CD8-positive, alpha-beta memory T cell (primary cell): ENCODE measurements at regions not wholly inside any gene's neighbourhood (a gene's known extent, or its start where the extent isn't known, plus 50 kb on each side); places are given as distances from the start of the nearest gene placed in this dataset.
"Not testable (repeated sequence)": the region's sequence is repeated elsewhere in the genome, so short reads cannot be mapped to it uniquely, and the experiment has no call there.

Experiments used
- CTCF ChIA-PET: fragments of 350-600 bp; sonication (Branson Sonifier 250); formaldehyde crosslinking; loops from one replicate; lab custom pipeline; 2021; ENCODE audit warnings: antibody characterized with exemption; lab: Charles Lee
- POLR2A ChIA-PET: fragments of 350-600 bp; sonication (Branson Sonifier 250); formaldehyde crosslinking; loops from one replicate; lab custom pipeline; 2021; ENCODE audit warnings: antibody characterized with exemption; lab: Charles Lee
- DNase-seq, 5 donors: peaks; one replicate each; pipeline versions ENCODE4 v3.0.0 to v3.0.0-alpha.2; 2020 to 2022; ENCODE audit warnings: mixed read lengths in 1 of 5
- H3K27ac ChIP-seq: one replicate; pipeline ENCODE4 v1.7.0; 2013; ENCODE audit warnings: low read depth, mild to moderate bottlenecking, low read length, moderate library complexity
- H3K27me3 ChIP-seq: 2 replicates; pipeline ENCODE4 v1.7.0; 2013; ENCODE audit warnings: low read length, mild to moderate bottlenecking; ENCODE audit not compliant: insufficient read depth, poor library complexity, severe bottlenecking
- H3K36me3 ChIP-seq: 2 replicates; pipeline ENCODE4 v1.7.0; 2013; ENCODE audit warnings: mild to moderate bottlenecking, low read length, moderate library complexity; ENCODE audit not compliant: insufficient read depth
- H3K4me1 ChIP-seq: 2 replicates; pipeline ENCODE4 v1.7.0; 2013; ENCODE audit warnings: mild to moderate bottlenecking, low read length, moderate library complexity; ENCODE audit not compliant: insufficient read depth
- H3K4me3 ChIP-seq: 2 replicates; pipeline ENCODE4 v1.7.0; 2013; ENCODE audit warnings: mild to moderate bottlenecking, low read length
- H3K9me3 ChIP-seq: 2 replicates; pipeline ENCODE4 v1.7.0; 2013; ENCODE audit warnings: mild to moderate bottlenecking, low read length
- H3K27ac Mint-ChIP-seq, 8 donors: one replicate each; pipeline ENCODE4 v1.8.0; 2020 to 2021; ENCODE audit warnings: mixed read lengths in 8 of 8, mild to moderate bottlenecking in 6 of 8, inconsistent platforms in 3 of 8, moderate library complexity in 3 of 8
- H3K27me3 Mint-ChIP-seq, 2 donors: one replicate each; pipeline ENCODE4 v1.8.0; 2020 to 2021; ENCODE audit warnings: mixed read lengths in 2 of 2, mild to moderate bottlenecking in 1 of 2, moderate library complexity in 1 of 2
- H3K36me3 Mint-ChIP-seq, 3 donors: one replicate each; pipeline ENCODE4 v1.8.0; 2020 to 2021; ENCODE audit warnings: mixed read lengths in 3 of 3, inconsistent platforms in 1 of 3, mild to moderate bottlenecking in 1 of 3
- H3K4me1 Mint-ChIP-seq, 3 donors: one replicate each; pipeline ENCODE4 v1.8.0; 2020 to 2021; ENCODE audit warnings: mixed read lengths in 3 of 3, inconsistent platforms in 1 of 3, mild to moderate bottlenecking in 1 of 3
- H3K4me3 Mint-ChIP-seq, 7 donors: one replicate each; pipeline ENCODE4 v1.8.0; 2020 to 2021; ENCODE audit warnings: mixed read lengths in 7 of 7, mild to moderate bottlenecking in 6 of 7, moderate library complexity in 4 of 7, inconsistent platforms in 2 of 7
- H3K9me3 Mint-ChIP-seq, 5 donors: one replicate each; pipeline ENCODE4 v1.8.0; 2020 to 2022; ENCODE audit warnings: mixed read lengths in 5 of 5, mild to moderate bottlenecking in 3 of 5, moderate library complexity in 2 of 5, inconsistent platforms in 1 of 5

DNA sequence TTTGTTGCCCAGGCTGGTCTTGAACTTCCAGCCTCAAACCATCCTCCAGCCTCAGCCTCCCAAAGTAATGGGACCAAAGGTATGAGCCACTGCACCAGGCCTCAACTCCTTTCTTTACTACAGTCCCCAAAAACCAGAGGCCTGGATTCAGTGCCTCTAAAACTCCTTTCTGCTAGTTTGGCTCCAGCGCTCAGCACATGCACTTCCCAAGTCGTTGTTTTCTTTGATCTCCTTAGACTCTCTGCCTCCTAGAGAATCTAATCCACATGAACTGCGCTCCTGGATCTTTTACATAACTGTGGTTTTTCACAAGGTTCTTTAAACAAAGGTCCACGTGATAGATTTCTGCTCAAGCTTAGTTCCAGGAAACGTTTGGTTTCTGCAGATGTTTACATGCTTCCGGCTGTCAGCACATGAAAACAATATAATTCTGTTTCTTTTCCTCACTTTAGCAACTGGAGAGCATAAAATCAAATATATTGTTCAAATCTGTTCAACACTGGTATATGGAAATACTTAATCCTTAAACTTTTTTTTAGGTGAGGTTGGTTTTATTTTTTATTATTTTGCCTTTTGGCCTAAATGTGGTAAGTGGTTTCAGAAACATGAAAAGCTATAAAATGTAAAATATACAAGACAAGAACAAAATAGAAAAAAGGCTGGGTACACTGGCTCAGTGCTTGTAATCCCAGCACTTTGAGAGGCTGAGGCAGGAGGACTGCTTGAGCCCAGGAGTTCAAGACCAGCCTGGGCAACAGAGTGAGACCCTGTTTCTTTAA, 270.5 kb upstream of the MKLN1 start:
- Histone ChIP-seq H3K9me3 (no peaks in the 10 kb centered on the region), H3K36me3 (no peaks in the 10 kb centered on the region), H3K27ac (peak overlapping the region; percentile 58), H3K4me3 (peak overlapping the region; percentile 1), H3K4me1 (peaks cover 86% of the 10 kb centered on the region), H3K27me3 (no peaks in the 10 kb centered on the region)
- H3K4me3 Mint-ChIP-seq: peak overlapping the region; percentile 70 to 88 (median 78)
- H3K4me1 Mint-ChIP-seq: peaks cover 62 to 88% (median 83%) of the 10 kb centered on the region in 3 donors
- H3K27ac Mint-ChIP-seq: peak overlapping the region; percentile 89 to 97 (median 94)
- ChIA-PET CTCF (interaction anchor here (0.6 to 1.7 kb wide), 3 partner anchors 12 to 15 kb away, joined by 3 to 6 read pairs (median 3); no protein-coding TSS in a partner anchor), POLR2A (interaction anchor here (0.6 to 1.7 kb wide), 5 partner anchors 9 to 154 kb away, joined by 3 to 10 read pairs (median 3); no protein-coding TSS in a partner anchor)
- H3K27me3 Mint-ChIP-seq: peaks cover 0 to 12% of the 10 kb centered on the region in 2 donors
- DNase-seq: peak in 2 of 5 donors; percentile 71 to 72
- peaks cover 5 to 56% (median 16%) of the 10 kb centered on the region in 3 donors for H3K36me3 Mint-ChIP-seq
- no peaks in the 10 kb centered on the region for H3K9me3 Mint-ChIP-seq

- peak overlapping the region; percentile 58 for H3K27ac ChIP-seq
- H3K4me3 ChIP-seq: peak overlapping the region; percentile 1
- H3K27me3 Mint-ChIP-seq: peaks cover 0 to 12% of the 10 kb centered on the region in 2 donors
- H3K4me3 Mint-ChIP-seq: peak overlapping the region; percentile 70 to 88 (median 78)
- peaks cover 5 to 50% (median 16%) of the 10 kb centered on the region in 3 donors for H3K36me3 Mint-ChIP-seq
- H3K9me3 Mint-ChIP-seq: no peaks in the 10 kb centered on the region
- peaks cover 62 to 87% (median 81%) of the 10 kb centered on the region in 3 donors for H3K4me1 Mint-ChIP-seq
- H3K36me3 ChIP-seq: no peaks in the 10 kb centered on the region
- peaks cover 82% of the 10 kb centered on the region for H3K4me1 ChIP-seq
- ChIA-PET POLR2A (interaction anchor here (0.6 to 1.7 kb wide), 5 partner anchors 10 to 154 kb away, joined by 3 to 10 read pairs (median 3); no protein-coding TSS in a partner anchor), CTCF (interaction anchor here (0.6 to 1.7 kb wide), 4 partner anchors 11 to 302 kb away, joined by 3 to 6 read pairs (median 3); no protein-coding TSS in a partner anchor)
- H3K27ac Mint-ChIP-seq: peak overlapping the region; percentile 89 to 97 (median 94)
- peak in 2 of 5 donors; percentile 49 to 55 for DNase-seq
- H3K27me3 ChIP-seq: no peaks in the 10 kb centered on the region
- H3K9me3 ChIP-seq: no peaks in the 10 kb centered on the region
These were observed 269.9 kb upstream of the MKLN1 start for GRCh38 chr7:131057794-131058070.

DNA sequence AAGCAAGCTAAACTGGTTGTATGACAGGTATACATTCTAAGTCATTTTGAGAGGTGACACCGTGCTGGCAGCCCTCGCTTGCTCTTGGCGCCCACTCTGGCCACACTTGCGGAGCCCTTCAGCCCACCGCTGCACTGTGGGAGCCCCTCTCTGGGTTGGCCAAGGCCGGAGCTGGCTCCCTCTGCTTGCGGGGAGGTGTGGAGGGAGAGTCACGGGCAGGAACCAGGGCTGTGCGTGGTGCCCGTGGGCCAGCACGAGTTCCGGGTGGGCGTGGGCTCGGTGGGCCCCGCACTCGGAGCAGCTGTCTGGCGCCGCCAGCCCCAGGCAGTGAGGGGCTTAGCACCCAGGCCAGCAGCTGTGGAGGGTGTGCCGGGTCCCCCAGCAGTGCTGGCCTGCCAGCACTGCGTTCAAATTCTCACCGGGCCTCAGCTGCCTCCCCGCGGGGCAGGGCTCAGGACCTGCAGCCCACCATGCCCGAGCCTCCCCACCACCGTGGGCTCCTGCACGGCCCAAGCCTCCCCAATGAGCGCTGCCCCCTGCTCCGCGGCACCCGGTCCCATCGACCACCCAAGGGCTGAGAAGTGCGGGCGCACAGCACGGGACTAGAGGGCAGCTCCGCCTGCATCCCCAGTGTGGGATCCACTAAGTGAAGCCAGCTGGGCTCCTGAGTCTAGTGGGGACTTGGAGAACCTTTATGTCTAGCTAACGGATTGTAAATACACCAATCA, 269.0 kb upstream of the MKLN1 start:
- H3K4me3 ChIP-seq, H3K27me3 ChIP-seq, DNase-seq, H3K27ac ChIP-seq, H3K36me3 ChIP-seq, H3K9me3 ChIP-seq, H3K9me3 Mint-ChIP-seq: not testable (repeated sequence)
- H3K36me3 Mint-ChIP-seq: peaks cover 5 to 54% (median 19%) of the 10 kb centered on the region in 3 donors
- peaks cover 0 to 12% of the 10 kb centered on the region in 2 donors for H3K27me3 Mint-ChIP-seq
- H3K4me3 Mint-ChIP-seq: peak overlapping the region in 6 of 7 donors; percentile 38 to 88 (median 68)
- ChIA-PET CTCF (interaction anchor here (0.6 to 2.1 kb wide), 3 partner anchors 11 to 301 kb away, joined by 3 to 12 read pairs (median 3); no protein-coding TSS in a partner anchor), POLR2A (interaction anchor here (1.2 kb wide), 1 partner anchor 48 kb away, joined by 4 read pairs; no protein-coding TSS in a partner anchor)
- H3K4me1 ChIP-seq: peaks cover 82% of the 10 kb centered on the region
- peak overlapping the region in 7 of 8 donors; percentile 89 to 97 (median 94) for H3K27ac Mint-ChIP-seq
- H3K4me1 Mint-ChIP-seq: peaks cover 68 to 92% (median 86%) of the 10 kb centered on the region in 3 donors

GRCh38 chr7:131059401-131059800, 268.3 kb upstream of the MKLN1 start:
- Mint-ChIP-seq H3K27ac (peak overlapping the region in 7 of 8 donors; percentile 50 to 89 (median 84)), H3K4me1 (peaks cover 68 to 92% (median 86%) of the 10 kb centered on the region in 3 donors), H3K36me3 (peaks cover 5 to 56% (median 19%) of the 10 kb centered on the region in 3 donors), H3K27me3 (peaks cover 0 to 12% of the 10 kb centered on the region in 2 donors), H3K4me3 (peak overlapping the region; percentile 38 to 74 (median 43))
- not testable (repeated sequence) for H3K36me3 ChIP-seq, H3K4me3 ChIP-seq, H3K9me3 Mint-ChIP-seq, H3K9me3 ChIP-seq, H3K27ac ChIP-seq, DNase-seq, H3K27me3 ChIP-seq
- H3K4me1 ChIP-seq: peaks cover 84% of the 10 kb centered on the region
- CTCF ChIA-PET: interaction anchor here (2.1 kb wide), 1 partner anchor 10 kb away, joined by 12 read pairs; no protein-coding TSS in a partner anchor
- POLR2A ChIA-PET: interaction anchor here (1.2 kb wide), 1 partner anchor 47 kb away, joined by 4 read pairs; no protein-coding TSS in a partner anchor

DNA sequence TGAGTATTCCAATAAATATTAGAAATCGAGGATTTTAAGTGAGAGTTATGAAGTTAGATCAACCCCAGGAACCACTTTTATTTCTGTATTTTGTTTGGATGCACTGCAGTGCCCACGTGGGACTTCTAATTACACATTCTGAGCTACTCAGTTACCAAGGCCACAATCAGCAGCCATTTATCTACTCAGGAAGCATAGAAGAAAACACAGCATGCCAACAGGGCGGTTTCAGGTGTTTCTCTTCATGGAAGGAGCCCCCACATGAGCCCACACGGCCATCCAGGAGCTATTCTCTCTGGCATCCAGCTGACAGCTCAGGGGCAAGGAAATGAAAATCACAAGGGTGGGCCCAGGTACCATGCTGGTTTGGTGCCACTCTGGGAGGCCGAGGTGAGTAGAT, 266.5 kb upstream of the MKLN1 start:
- CTCF ChIA-PET: interaction anchor here (0.6 kb wide), 1 partner anchor 178 kb away, joined by 3 read pairs; no protein-coding TSS in a partner anchor
- POLR2A ChIA-PET: interaction anchor here (0.6 kb wide), 1 partner anchor 9 kb away, joined by 5 read pairs; no protein-coding TSS in a partner anchor
- H3K4me1 ChIP-seq: peaks cover 78% of the 10 kb centered on the region

GRCh38 chr7:131061818-131062217, 265.9 kb upstream of the MKLN1 start:
- H3K4me3 Mint-ChIP-seq: peak overlapping the region in 2 of 7 donors; percentile 19 to 81
- Histone ChIP-seq H3K36me3 (no peaks in the 10 kb centered on the region), H3K27ac (no peak overlapping the region), H3K4me1 (peaks cover 77% of the 10 kb centered on the region), H3K27me3 (no peaks in the 10 kb centered on the region), H3K9me3 (no peaks in the 10 kb centered on the region), H3K4me3 (no peak overlapping the region)
- H3K27me3 Mint-ChIP-seq: peaks cover 0 to 7% of the 10 kb centered on the region in 2 donors
- H3K36me3 Mint-ChIP-seq: peaks cover 0 to 57% (median 16%) of the 10 kb centered on the region in 3 donors
- ChIA-PET CTCF (interaction anchor here (0.6 to 0.7 kb wide), 2 partner anchors 179 to 329 kb away, joined by 3 read pairs; no protein-coding TSS in a partner anchor), POLR2A (interaction anchor here (0.6 to 1.4 kb wide), 2 partner anchors 8 to 44 kb away, joined by 4 to 5 read pairs; no protein-coding TSS in a partner anchor)
- peak overlapping the region in 2 of 8 donors; percentile 37 to 89 for H3K27ac Mint-ChIP-seq
- no peaks in the 10 kb centered on the region for H3K9me3 Mint-ChIP-seq
- no peak for DNase-seq
- H3K4me1 Mint-ChIP-seq: peaks cover 64 to 91% (median 84%) of the 10 kb centered on the region in 3 donors

More for the DNA sequence above, 266.5 kb upstream of the MKLN1 start:
- Histone ChIP-seq H3K36me3 (no peaks in the 10 kb centered on the region), H3K27me3 (no peaks in the 10 kb centered on the region), H3K4me3 (no peak overlapping the region), H3K9me3 (no peaks in the 10 kb centered on the region), H3K27ac (no peak overlapping the region)
- Mint-ChIP-seq H3K9me3 (no peaks in the 10 kb centered on the region), H3K4me1 (peaks cover 65 to 91% (median 84%) of the 10 kb centered on the region in 3 donors), H3K27me3 (peaks cover 0 to 7% of the 10 kb centered on the region in 2 donors), H3K4me3 (peak overlapping the region in 6 of 7 donors; percentile 19 to 81 (median 28)), H3K27ac (peak overlapping the region in 5 of 8 donors; percentile 42 to 89 (median 80)), H3K36me3 (peaks cover 0 to 56% (median 16%) of the 10 kb centered on the region in 3 donors)
- DNase-seq: no peak

DNA sequence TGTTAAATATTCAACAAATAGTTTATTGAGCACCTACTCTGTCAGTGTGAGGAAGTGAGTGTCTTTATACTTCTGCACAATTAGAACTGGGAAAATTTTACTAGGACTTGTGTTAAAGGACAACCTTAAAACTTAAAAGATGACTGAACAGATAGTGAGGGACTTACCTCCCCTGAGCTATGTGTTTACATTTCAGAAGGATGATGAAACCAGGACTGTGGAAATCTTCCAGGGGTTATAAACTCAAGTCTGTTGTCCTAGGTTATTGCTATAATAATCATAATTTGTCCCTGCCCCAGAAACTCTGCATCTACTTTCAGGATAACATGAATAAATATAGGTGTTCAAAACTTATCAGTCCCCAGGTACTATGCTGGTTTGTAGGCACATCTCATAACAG, 261.0 kb upstream of the MKLN1 start:
- CTCF ChIA-PET: interaction anchor here (1.2 kb wide), 1 partner anchor 235 kb away, joined by 3 read pairs; no protein-coding TSS in a partner anchor
- H3K4me3 Mint-ChIP-seq: peak overlapping the region in 2 of 7 donors; percentile 8 to 20

More for the DNA sequence above, 261.0 kb upstream of the MKLN1 start:
- Histone ChIP-seq H3K27me3 (no peaks in the 10 kb centered on the region), H3K27ac (no peak overlapping the region), H3K4me3 (no peak overlapping the region), H3K36me3 (no peaks in the 10 kb centered on the region), H3K9me3 (no peaks in the 10 kb centered on the region), H3K4me1 (peaks cover 65% of the 10 kb centered on the region)
- DNase-seq: no peak
- peaks cover 0 to 56% (median 8%) of the 10 kb centered on the region in 3 donors for H3K36me3 Mint-ChIP-seq
- POLR2A ChIA-PET: no interaction called here
- H3K27me3 Mint-ChIP-seq: peaks cover 0 to 12% of the 10 kb centered on the region in 2 donors
- H3K4me1 Mint-ChIP-seq: peaks cover 69 to 86% (median 82%) of the 10 kb centered on the region in 3 donors
- no peaks in the 10 kb centered on the region for H3K9me3 Mint-ChIP-seq
- peak overlapping the region in 4 of 8 donors; percentile 8 to 55 (median 24) for H3K27ac Mint-ChIP-seq
